GM21619 (cell line): ENCODE measurements at regions not wholly inside any gene's neighbourhood (a gene's known extent, or its start where the extent isn't known, plus 50 kb on each side); places are given as distances from the start of the nearest gene placed in this dataset.

Experiments
- ATAC-seq: cut with Tn5 transposase; IDR thresholded peaks from one replicate; pipeline ENCODE4 v1.9.1; 2021; ENCODE audit not compliant: unreplicated experiment

DNA sequence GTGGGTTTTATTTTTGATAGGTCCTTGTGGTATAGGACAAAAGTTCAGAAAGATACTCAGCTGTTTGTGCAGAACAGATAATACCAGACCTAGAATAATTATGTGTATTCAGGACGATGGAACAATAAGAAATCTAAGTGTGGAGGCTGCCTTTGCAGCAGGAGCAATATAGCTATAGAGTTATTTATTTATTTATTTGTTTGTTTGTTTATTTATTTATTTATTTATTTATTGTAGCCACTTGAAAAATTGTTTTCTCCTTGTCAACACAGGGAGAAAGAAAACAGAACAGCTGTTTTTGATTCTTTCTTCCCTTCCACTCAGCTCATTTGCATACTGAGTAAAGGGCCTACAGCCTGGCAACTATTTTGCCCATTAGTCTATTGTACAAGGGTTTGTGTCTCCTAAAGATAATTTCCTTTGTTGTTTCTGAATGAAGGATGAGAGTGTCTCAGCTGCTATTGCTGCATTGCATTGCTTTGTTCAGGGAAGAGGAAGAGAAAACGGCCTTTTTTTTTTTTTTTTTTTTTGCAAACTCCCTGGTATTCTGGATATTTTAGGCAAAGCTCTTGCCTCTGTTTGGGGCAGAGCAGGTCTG lies 56.0 kb upstream of the ESX1 start:
- ATAC-seq, result no peak

DNA sequence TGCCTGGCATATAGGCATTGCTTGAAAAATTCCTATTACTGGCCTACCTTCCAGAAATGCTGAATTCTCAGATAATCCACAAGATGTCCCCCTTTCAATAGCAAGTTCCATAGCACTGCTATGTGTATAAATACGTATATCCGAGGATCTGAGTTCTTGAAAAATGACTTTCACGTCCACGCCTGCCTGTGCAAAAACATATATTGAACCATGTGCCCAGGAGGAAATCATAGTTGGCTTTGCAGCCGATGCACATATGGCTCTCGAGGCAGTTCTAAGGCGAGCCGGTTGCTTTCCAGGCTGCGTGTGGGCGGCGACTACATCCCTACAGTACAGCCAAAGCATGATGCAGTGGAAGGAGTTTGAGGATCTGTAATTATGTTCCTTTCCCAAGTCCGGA lies 55.4 kb upstream of the ESX1 start:
- ATAC-seq, result no peak

DNA sequence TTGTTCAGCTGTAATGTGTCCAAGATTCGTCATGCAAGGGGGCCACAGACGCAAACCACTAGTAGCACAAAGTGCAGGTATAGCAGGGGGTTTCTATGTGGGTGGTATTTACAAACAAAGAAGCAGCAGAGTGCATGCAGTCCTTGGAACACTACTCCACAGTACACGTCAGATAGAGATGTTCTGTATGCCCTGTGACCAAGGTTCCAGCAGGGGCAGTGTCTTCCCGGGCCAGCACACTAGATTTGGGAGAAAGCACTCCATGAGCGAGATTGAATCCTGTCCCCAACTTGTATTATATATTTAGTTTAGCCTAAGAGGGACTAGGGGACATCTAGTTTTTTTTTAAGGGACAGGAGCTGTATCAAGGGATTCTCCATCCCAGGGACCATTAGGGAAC lies 54.4 kb upstream of the ESX1 start:
- ATAC-seq, result no peak

DNA sequence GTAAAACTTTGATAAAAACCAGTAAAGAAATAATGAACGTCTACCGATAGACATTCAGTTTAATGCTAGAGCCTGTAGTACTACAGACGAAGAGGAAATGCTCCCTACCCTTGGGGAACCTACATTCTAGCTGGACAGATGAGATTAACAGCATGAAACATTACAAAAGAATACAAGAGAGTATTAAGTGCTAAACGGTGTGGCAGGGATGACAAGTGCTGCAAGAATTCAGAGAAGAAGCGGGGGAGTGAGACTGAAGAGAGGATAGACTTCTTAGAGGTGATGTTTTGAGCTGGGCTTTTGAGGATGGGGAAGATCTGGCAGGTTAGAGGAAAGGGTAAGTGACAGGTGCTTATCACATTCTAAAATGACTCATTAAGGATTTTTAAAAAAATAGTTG lies 52.6 kb upstream of the ESX1 start:
- ATAC-seq, result no peak

DNA sequence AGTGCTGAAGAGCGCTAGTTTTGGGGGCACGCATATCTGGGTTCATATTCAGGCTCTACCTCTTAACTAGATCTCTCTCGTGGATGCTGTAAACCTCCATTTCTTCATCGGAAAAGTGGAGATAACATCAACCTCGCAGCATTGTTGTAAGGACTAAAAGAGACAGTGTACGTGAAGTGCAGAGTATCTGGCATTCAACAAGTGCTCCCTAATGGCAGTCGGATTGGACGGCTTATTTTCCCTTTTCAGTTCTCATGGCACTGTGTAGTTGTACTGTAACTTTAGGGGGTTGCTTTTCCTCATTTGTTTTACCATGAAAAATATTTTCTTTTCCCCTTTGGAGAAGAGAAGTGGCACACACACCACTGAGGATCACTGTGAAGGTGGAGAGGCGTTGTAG lies 51.4 kb upstream of the ESX1 start:
- no peak for ATAC-seq
